Spleen (tissue), 7 donors: ENCODE measurements at regions not wholly inside any gene's neighbourhood (a gene's known extent, or its start where the extent isn't known, plus 50 kb on each side); places are given as distances from the start of the nearest gene placed in this dataset.

Experiments used
- POLR2A ChIP-seq, 3 donors: fragments of 450-650 bp; IDR thresholded peaks; one replicate each; pipeline ENCODE4 v1.5.1; 2017; ENCODE audit warnings: antibody characterized with exemption in 3 of 3, mild to moderate bottlenecking in 1 of 3
- POLR2AphosphoS5 ChIP-seq, 3 donors: sonication (generic); formaldehyde crosslinking; IDR thresholded peaks; one replicate each; pipeline ENCODE4 v1.5.1; 2017; ENCODE audit warnings: antibody characterized with exemption in 3 of 3
- TF ChIP-seq, protein P1 (sequence below), 11 experiments: fragments of 200-600 bp in 7 of 11; fragments of 450-650 bp in 4 of 11; sonication (generic) in 4 of 11; IDR thresholded peaks in 8 of 11; conservative IDR thresholded peaks in 3 of 11; 1 replicate in 7 of 11; 2 replicates in 4 of 11; pipeline versions ENCODE4 v1.4.0 to v1.8.0; 2016 to 2021; ENCODE audit warnings: antibody characterized with exemption in 11 of 11, inconsistent platforms in 4 of 11, mild to moderate bottlenecking in 1 of 11
- donor health status: DM: no; HTN: no; CAD: no; lungs with moderate emphysema.
- donor health status: DM: no; HTN: no; CAD: no.
- donor health status: DM: no; HTN: no; CAD: no.

DNA sequence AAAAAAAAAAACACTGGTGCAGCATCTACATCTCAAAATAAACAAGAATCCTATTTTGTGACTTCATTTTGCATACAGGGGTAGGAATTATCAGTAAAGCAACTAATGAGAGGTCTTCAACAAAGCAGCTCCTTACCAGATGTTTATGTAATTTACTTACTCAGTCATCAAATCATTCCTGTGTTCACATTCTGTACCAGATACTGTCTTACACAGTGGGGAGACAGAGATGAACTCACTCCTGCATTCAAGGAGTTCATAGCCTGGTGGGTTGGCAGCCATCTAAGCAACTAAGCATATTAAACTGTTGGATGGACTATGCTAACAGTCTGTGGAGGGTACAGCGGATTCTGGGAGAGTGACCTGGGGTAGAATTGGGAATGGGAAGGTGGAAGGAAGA is 169.0 kb downstream of the OSR1 start:
- TF ChIP-seq, protein P1, sequence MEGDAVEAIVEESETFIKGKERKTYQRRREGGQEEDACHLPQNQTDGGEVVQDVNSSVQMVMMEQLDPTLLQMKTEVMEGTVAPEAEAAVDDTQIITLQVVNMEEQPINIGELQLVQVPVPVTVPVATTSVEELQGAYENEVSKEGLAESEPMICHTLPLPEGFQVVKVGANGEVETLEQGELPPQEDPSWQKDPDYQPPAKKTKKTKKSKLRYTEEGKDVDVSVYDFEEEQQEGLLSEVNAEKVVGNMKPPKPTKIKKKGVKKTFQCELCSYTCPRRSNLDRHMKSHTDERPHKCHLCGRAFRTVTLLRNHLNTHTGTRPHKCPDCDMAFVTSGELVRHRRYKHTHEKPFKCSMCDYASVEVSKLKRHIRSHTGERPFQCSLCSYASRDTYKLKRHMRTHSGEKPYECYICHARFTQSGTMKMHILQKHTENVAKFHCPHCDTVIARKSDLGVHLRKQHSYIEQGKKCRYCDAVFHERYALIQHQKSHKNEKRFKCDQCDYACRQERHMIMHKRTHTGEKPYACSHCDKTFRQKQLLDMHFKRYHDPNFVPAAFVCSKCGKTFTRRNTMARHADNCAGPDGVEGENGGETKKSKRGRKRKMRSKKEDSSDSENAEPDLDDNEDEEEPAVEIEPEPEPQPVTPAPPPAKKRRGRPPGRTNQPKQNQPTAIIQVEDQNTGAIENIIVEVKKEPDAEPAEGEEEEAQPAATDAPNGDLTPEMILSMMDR (IDR thresholded peaks at IDR 0.05 in 8 of 11, conservative IDR thresholded peaks at IDR 0.05 in 3 of 11): no peak
- TF ChIP-seq POLR2AphosphoS5 (IDR thresholded peaks at IDR 0.05): no peak
- no peak for TF ChIP-seq POLR2A (IDR thresholded peaks at IDR 0.05)
